ENCODE measurements at regions not wholly inside any gene's neighbourhood (a gene's known extent, or its start where the extent isn't known, plus 50 kb on each side); places are given as distances from the start of the nearest gene placed in this dataset.

- no peaks in the 10 kb centered on the region for H3K36me3 ChIP-seq (ENCODE audit: insufficient read depth, low read length, poor library complexity, severe bottlenecking)
- H3K4me1 ChIP-seq (ENCODE audit: insufficient read depth, low read length, poor library complexity, severe bottlenecking) = no peaks in the 10 kb centered on the region
- ChIA-PET POLR2A (ENCODE audit: low non-redundant PET) (interaction anchor here (0.8 kb wide), 1 partner anchor 1043 kb away, joined by 3 read pairs; no protein-coding TSS in a partner anchor), CTCF (interaction anchor here (0.6 kb wide), 1 partner anchor 24 kb away, joined by 4 read pairs; no protein-coding TSS in a partner anchor)
- intact Hi-C loops (cut with micrococcal nuclease; ENCODE audit: unreplicated experiment) = no loop called here
- no peaks in the 10 kb centered on the region for H3K27me3 ChIP-seq (replicated peaks; ENCODE audit: insufficient read depth, low read depth, low read length, poor library complexity)
- TF ChIP-seq CTCF (conservative IDR thresholded peaks at IDR 0.05; ENCODE audit: low read depth, low read length) = no peak
- no peak for TF ChIP-seq EZH2 (IDR thresholded peaks at IDR 0.05; ENCODE audit: borderline replicate concordance, low read depth, low read length, poor library complexity, severe bottlenecking)
- H3K4me3 ChIP-seq (ENCODE audit: low read depth, low read length, poor library complexity, severe bottlenecking) = no peak overlapping the region
- no peaks in the 10 kb centered on the region for H3K9me3 ChIP-seq (ENCODE audit: low read depth, low read length, poor library complexity, severe bottlenecking)
- DNase-seq (ENCODE audit: low spot score) = peak; percentile 19
- no peak overlapping the region for H3K27ac ChIP-seq (ENCODE audit: low read depth, low read length, poor library complexity, severe bottlenecking)
- BruUV-seq (replicated peaks) = no TSS peak
Observed at GRCh38 chr2:35864141-35864540, 491.4 kb upstream of the CRIM1 start.

- Histone ChIP-seq H3K27ac (ENCODE audit: low read depth, low read length, poor library complexity, severe bottlenecking) (no peak overlapping the region), H3K4me3 (ENCODE audit: low read depth, low read length, poor library complexity, severe bottlenecking) (no peak overlapping the region), H3K4me1 (ENCODE audit: insufficient read depth, low read length, poor library complexity, severe bottlenecking) (peaks cover 5% of the 10 kb centered on the region), H3K36me3 (ENCODE audit: insufficient read depth, low read length, poor library complexity, severe bottlenecking) (no peaks in the 10 kb centered on the region), H3K9me3 (ENCODE audit: low read depth, low read length, poor library complexity, severe bottlenecking) (no peaks in the 10 kb centered on the region), H3K27me3 (replicated peaks; ENCODE audit: insufficient read depth, low read depth, low read length, poor library complexity) (no peaks in the 10 kb centered on the region)
- CTCF ChIA-PET = no interaction called here
- intact Hi-C loops (cut with micrococcal nuclease; ENCODE audit: unreplicated experiment) = no loop called here
- BruUV-seq (replicated peaks) = no TSS peak
- no peak for TF ChIP-seq EZH2 (IDR thresholded peaks at IDR 0.05; ENCODE audit: borderline replicate concordance, low read depth, low read length, poor library complexity, severe bottlenecking)
- TF ChIP-seq CTCF (conservative IDR thresholded peaks at IDR 0.05; ENCODE audit: low read depth, low read length) = no peak
- POLR2A ChIA-PET (ENCODE audit: low non-redundant PET) = no interaction called here
- no peak for DNase-seq (ENCODE audit: low spot score)
Observed at GRCh38 chr2:35858216-35858615, 497.4 kb upstream of the CRIM1 start.

- BruUV-seq (replicated peaks) = no TSS peak
- DNase-seq (ENCODE audit: low spot score) = peak; percentile 67
- H3K9me3 ChIP-seq (ENCODE audit: low read depth, low read length, poor library complexity, severe bottlenecking) = no peaks in the 10 kb centered on the region
- POLR2A ChIA-PET (ENCODE audit: low non-redundant PET) = no interaction called here
- CTCF ChIA-PET = no interaction called here
- no peak overlapping the region for H3K4me3 ChIP-seq (ENCODE audit: low read depth, low read length, poor library complexity, severe bottlenecking)
- H3K36me3 ChIP-seq (ENCODE audit: insufficient read depth, low read length, poor library complexity, severe bottlenecking) = no peaks in the 10 kb centered on the region
- H3K27me3 ChIP-seq (replicated peaks; ENCODE audit: insufficient read depth, low read depth, low read length, poor library complexity) = no peaks in the 10 kb centered on the region
- no peak overlapping the region for H3K27ac ChIP-seq (ENCODE audit: low read depth, low read length, poor library complexity, severe bottlenecking)
- no peak for TF ChIP-seq CTCF (conservative IDR thresholded peaks at IDR 0.05; ENCODE audit: low read depth, low read length)
- no peak for TF ChIP-seq EZH2 (IDR thresholded peaks at IDR 0.05; ENCODE audit: borderline replicate concordance, low read depth, low read length, poor library complexity, severe bottlenecking)
- intact Hi-C loops (cut with micrococcal nuclease; ENCODE audit: unreplicated experiment) = no loop called here
- H3K4me1 ChIP-seq (ENCODE audit: insufficient read depth, low read length, poor library complexity, severe bottlenecking) = peaks cover 5% of the 10 kb centered on the region
Observed at GRCh38 chr2:35857498-35857897, 498.1 kb upstream of the CRIM1 start.
